Aorta (tissue), 5 donors: ENCODE measurements at regions not wholly inside any gene's neighbourhood (a gene's known extent, or its start where the extent isn't known, plus 50 kb on each side); places are given as distances from the start of the nearest gene placed in this dataset.
"Not testable (repeated sequence)": the region's sequence is repeated elsewhere in the genome, so short reads cannot be mapped to it uniquely, and the experiment has no call there.

Experiments used
- ATAC-seq: fragments of 200-7000 bp; cut with Tn5 transposase; one replicate; pipeline ENCODE4 v1.9.1; 2022; ENCODE audit warnings: moderate library complexity; ENCODE audit not compliant: low FRiP score
- DNase-seq, 2 donors: peaks; one replicate each; pipeline ENCODE4 v3.0.0-alpha.2; 2020
- H3K27ac ChIP-seq, 2 donors: one replicate each; pipeline ENCODE4 v1.5.1; 2013; ENCODE audit warnings: low read length in 2 of 2, mild to moderate bottlenecking in 2 of 2, moderate library complexity in 2 of 2, control low read depth in 1 of 2, inconsistent platforms in 1 of 2, low read depth in 1 of 2
- H3K27me3 ChIP-seq, 2 donors: one replicate each; pipeline ENCODE4 v1.6.1; 2013; ENCODE audit warnings: control low read depth in 1 of 2, low read length in 1 of 2, mild to moderate bottlenecking in 1 of 2, moderate library complexity in 1 of 2; ENCODE audit not compliant: insufficient read depth in 2 of 2, control insufficient read depth in 1 of 2
- H3K36me3 ChIP-seq, 2 donors: one replicate each; pipeline ENCODE4 v1.6.1; 2013; ENCODE audit warnings: control low read depth in 1 of 2, low read length in 1 of 2, mild to moderate bottlenecking in 1 of 2; ENCODE audit not compliant: insufficient read depth in 2 of 2, control insufficient read depth in 1 of 2
- H3K4me1 ChIP-seq, 2 donors: one replicate each; pipeline ENCODE4 v1.6.1; 2013; ENCODE audit warnings: low read length in 2 of 2, control low read depth in 1 of 2, mild to moderate bottlenecking in 1 of 2, moderate library complexity in 1 of 2; ENCODE audit not compliant: insufficient read depth in 2 of 2, control insufficient read depth in 1 of 2
- H3K4me3 ChIP-seq, 2 donors: one replicate each; pipeline ENCODE4 v1.5.1; 2013; ENCODE audit warnings: low read length in 2 of 2, control low read depth in 1 of 2, mild to moderate bottlenecking in 1 of 2
- H3K9me3 ChIP-seq: one replicate; pipeline ENCODE4 v1.6.1; 2013; ENCODE audit warnings: mild to moderate bottlenecking, low read length; ENCODE audit not compliant: control insufficient read depth
- WGBS, 2 donors: extraction: QIAGEN DNeasy Blood & Tissue Kit; methylation state at CpG; one replicate each; pipeline ENCODE4 v1.1.7; 2013; 5-methylcytosine and 5-hydroxymethylcytosine counted together
- intact Hi-C, 2 donors: fragments of 100-400 bp; cut with DNase I; formaldehyde crosslinking; loops; one replicate each; pipeline versions ENCODE4 v1.14.2 to v1.15.0; 2022
- donor health status: healthy with polysubstance abuse.
- donor health status: Bipolar disorder and iron deficiency.
- donor health status: DM: no; HTN: no; CAD: no.
- donor health status: DM: no; HTN: no; CAD: no.
- donor health status: DM: yes; HTN: yes; CAD: no.

GRCh38 chr10:42234506-42234905 is 403.9 kb downstream of the ZNF33B start:
- H3K9me3 ChIP-seq, ATAC-seq, H3K27me3 ChIP-seq, DNase-seq, intact Hi-C loops, H3K27ac ChIP-seq, H3K36me3 ChIP-seq, H3K4me3 ChIP-seq, H3K4me1 ChIP-seq: not testable (repeated sequence)
- 50 to 63% methylated on average over 5 of the region's 5 CpGs for WGBS, 2 donors

- H3K9me3 ChIP-seq, ATAC-seq, H3K4me3 ChIP-seq, H3K27me3 ChIP-seq, H3K27ac ChIP-seq, H3K4me1 ChIP-seq, intact Hi-C loops, H3K36me3 ChIP-seq, DNase-seq: not testable (repeated sequence)
- WGBS, 2 donors = 83 to 86% methylated on average over 8 of the region's 8 CpGs
Observed at GRCh38 chr10:42233461-42234206, 404.7 kb downstream of the ZNF33B start.

GRCh38 chr10:42232955-42233354 is 405.4 kb downstream of the ZNF33B start:
- H3K4me1 ChIP-seq, H3K36me3 ChIP-seq, intact Hi-C loops, DNase-seq, H3K27me3 ChIP-seq, H3K9me3 ChIP-seq, H3K4me3 ChIP-seq, ATAC-seq, H3K27ac ChIP-seq: not testable (repeated sequence)
- WGBS, 2 donors = 87 to 89% methylated on average over 1 of the region's 1 CpG

DNA sequence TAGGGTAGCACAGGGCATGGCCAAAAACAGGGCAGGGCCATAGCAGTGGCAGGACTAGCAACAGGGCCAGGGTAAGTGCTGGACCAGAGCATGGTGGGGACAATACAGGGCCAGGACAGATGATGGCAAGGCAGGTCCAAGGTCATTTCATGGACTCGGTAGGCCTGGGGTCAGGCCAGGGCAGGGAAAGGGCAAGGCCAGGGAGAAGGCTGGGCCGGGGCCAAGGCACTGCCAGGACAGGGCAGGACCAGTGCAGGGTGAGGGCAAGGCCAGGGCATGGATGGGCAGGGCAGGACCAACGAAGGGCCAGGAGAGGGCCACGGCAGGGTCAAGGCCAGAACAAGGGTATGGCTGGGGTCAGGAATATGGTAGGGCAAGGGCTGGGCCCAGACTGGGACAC is 407.6 kb downstream of the ZNF33B start:
- DNase-seq, H3K27ac ChIP-seq, H3K9me3 ChIP-seq, H3K4me3 ChIP-seq, H3K27me3 ChIP-seq, H3K4me1 ChIP-seq, intact Hi-C loops, ATAC-seq, H3K36me3 ChIP-seq: not testable (repeated sequence)
- 73 to 75% methylated on average over 4 of the region's 4 CpGs for WGBS, 2 donors

DNA sequence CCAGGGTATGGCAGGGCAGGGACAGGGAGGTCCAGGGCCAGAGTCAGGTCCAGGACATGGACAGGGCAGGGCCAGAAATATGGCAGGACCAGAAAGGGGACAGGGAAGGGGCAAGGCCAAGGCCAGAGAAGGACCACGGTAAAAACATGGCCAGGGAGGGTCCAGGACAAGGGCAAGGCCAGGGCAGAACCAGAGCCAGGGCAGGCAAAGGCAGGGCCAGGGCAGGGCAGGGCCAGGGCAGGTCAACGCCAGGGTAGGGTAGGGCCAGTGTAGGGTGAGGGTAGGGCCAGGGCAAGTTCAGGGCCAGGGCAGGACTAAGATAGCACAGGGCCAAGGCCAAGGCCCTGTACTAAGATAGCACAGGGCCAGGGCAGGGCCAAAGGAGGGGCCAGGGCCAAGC is 408.3 kb downstream of the ZNF33B start:
- H3K36me3 ChIP-seq, ATAC-seq, H3K27ac ChIP-seq, H3K27me3 ChIP-seq, DNase-seq, H3K9me3 ChIP-seq, H3K4me3 ChIP-seq, intact Hi-C loops, H3K4me1 ChIP-seq: not testable (repeated sequence)
- WGBS, 2 donors = 60 to 64% methylated on average over 2 of the region's 2 CpGs

DNA sequence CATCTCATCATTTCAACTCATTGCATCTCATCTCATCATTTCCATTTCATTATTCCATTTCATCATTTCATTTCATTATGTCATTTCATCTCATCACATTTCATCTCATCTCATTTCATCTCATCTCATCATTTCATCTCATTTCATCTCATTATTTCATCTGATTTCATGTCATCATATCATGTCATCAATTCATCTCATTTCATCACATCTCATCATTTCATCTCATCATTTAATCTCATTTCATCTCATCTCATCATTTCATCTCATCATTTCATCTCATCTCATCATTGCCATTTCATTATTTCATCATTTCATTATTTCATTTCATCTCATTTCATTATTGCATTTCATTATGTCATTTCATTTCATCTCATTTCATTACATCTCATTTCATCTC is 410.5 kb downstream of the ZNF33B start:
- H3K4me3 ChIP-seq, intact Hi-C loops, ATAC-seq: not testable (repeated sequence)

DNA sequence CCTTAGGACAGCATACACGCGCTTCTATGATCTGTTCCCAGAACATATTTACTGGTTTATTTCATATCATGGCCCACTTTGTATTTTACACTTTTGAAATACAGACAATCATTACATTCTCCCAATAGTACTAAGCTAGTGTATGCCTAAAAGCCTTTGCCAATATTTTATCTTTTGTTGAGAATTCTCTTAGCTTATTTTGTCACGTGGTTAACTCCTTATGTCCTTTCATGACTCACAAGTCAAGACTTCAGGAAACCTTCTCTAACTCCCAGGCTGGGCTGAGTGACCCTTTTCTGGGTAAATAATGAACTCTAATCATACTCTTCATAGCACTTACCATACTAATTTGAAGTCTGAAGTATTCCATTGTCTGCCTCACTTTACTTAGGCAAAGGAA is 444.8 kb downstream of the ZNF33B start:
- DNase-seq, H3K27me3 ChIP-seq, H3K27ac ChIP-seq, H3K4me1 ChIP-seq, H3K9me3 ChIP-seq, H3K36me3 ChIP-seq, H3K4me3 ChIP-seq, ATAC-seq, intact Hi-C loops: not testable (repeated sequence)
- 48 to 59% methylated on average over 3 of the region's 3 CpGs for WGBS, 2 donors

More for the DNA sequence above, 410.5 kb downstream of the ZNF33B start:
- H3K27me3 ChIP-seq, H3K27ac ChIP-seq, H3K36me3 ChIP-seq, DNase-seq, H3K4me1 ChIP-seq, H3K9me3 ChIP-seq: not testable (repeated sequence)

DNA sequence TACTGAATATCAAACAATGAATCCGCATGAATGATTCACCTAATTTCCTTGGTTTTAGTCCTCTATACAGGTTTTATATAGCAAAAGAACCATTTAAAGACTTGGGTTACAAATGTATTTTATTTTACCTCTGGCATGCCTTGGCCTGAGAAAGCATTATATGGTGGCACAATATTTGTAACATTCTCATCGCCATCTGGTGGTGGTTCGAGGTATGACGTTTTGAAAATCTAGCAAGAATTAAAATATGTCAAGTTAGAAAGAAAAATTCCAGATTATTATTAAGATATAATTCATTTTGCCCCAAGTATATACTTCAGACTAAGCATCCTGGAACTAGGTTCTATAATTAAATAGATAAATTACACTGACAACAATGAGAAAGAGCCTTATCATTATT is 445.9 kb downstream of the ZNF33B start:
- H3K4me1 ChIP-seq, H3K9me3 ChIP-seq, ATAC-seq, H3K27ac ChIP-seq, intact Hi-C loops, H3K36me3 ChIP-seq, H3K4me3 ChIP-seq, DNase-seq, H3K27me3 ChIP-seq: not testable (repeated sequence)
- WGBS, 2 donors = 1 to 4% methylated on average over 4 of the region's 4 CpGs

DNA sequence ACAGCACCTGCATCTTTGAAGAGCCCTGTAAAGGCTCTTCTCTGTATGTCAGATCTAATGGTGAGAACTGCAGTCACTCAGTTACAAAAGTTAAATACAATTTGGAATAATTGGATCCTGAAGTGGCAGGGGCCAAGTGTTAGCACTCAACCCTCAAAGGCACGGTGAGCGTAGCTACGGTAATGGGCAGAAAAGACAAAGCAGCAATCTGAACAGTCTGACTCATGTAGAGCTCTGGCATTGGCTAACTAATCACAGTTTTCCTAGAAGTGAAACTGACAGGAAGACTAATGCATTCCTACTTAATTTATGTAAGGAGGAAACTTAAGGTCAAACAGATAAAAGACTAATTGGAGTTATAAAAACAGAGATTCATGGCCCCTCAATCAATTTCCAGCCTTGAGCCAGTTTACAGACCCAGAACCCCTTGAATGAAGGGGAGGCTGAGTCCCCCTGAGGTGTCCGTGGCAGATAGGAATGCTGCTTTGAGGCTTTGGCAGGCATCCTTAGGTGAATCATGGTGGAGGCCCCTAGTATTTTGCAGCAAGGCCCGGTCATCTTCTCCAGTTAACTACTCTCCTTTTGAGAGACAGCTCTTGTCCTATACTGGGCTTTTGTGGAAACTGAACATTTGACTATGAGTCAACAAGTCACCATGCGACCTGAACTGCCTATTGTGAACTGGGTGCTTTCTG is 450.7 kb downstream of the ZNF33B start:
- H3K4me1 ChIP-seq, DNase-seq, ATAC-seq, H3K4me3 ChIP-seq, intact Hi-C loops, H3K27me3 ChIP-seq, H3K9me3 ChIP-seq, H3K27ac ChIP-seq, H3K36me3 ChIP-seq: not testable (repeated sequence)
- WGBS, 2 donors = 69 to 73% methylated on average over 6 of the region's 6 CpGs
